Neuronal stem cell (in vitro differentiated cells): ENCODE measurements at regions not wholly inside any gene's neighbourhood (a gene's known extent, or its start where the extent isn't known, plus 50 kb on each side); places are given as distances from the start of the nearest gene placed in this dataset.
A peak's percentile ranks its signal among the peaks of the same experiment; 100 is the strongest.

ENCODE experiments used
- DNase-seq: peaks from one replicate; pipeline ENCODE4 v3.0.0-alpha.2; 2013; ENCODE audit warnings: low spot score
- H2AFZ ChIP-seq: one replicate; pipeline ENCODE4 v1.6.1; 2013; ENCODE audit warnings: mild to moderate bottlenecking, low read length, inconsistent platforms
- H2AK5ac ChIP-seq: 2 replicates; pipeline ENCODE4 v1.6.1; 2013; ENCODE audit warnings: low read depth, mild to moderate bottlenecking, inconsistent platforms, low read length, moderate library complexity, mixed read lengths
- H2BK120ac ChIP-seq: 2 replicates; pipeline ENCODE4 v1.6.1; 2013; ENCODE audit warnings: low read depth, mild to moderate bottlenecking, inconsistent platforms, low read length, moderate library complexity, mixed read lengths
- H2BK12ac ChIP-seq: one replicate; pipeline ENCODE4 v1.6.1; 2013; ENCODE audit warnings: low read length, inconsistent platforms
- H2BK15ac ChIP-seq: 2 replicates; pipeline ENCODE4 v1.6.1; 2013; ENCODE audit warnings: mild to moderate bottlenecking, low read length, inconsistent platforms, mixed read lengths
- H2BK5ac ChIP-seq: one replicate; pipeline ENCODE4 v1.6.1; 2013; ENCODE audit warnings: inconsistent platforms, mild to moderate bottlenecking, low read length, moderate library complexity
- H3K14ac ChIP-seq: one replicate; pipeline ENCODE4 v1.6.1; 2013; ENCODE audit warnings: low read length, inconsistent platforms
- H3K18ac ChIP-seq: 2 replicates; pipeline ENCODE4 v1.6.1; 2013; ENCODE audit warnings: low read length, inconsistent platforms
- H3K23ac ChIP-seq: 2 replicates; pipeline ENCODE4 v1.6.1; 2013; ENCODE audit warnings: low read depth, mild to moderate bottlenecking, mixed read lengths, low read length, inconsistent platforms; ENCODE audit not compliant: poor library complexity
- H3K27ac ChIP-seq: replicated peaks from 3 replicates; pipeline ENCODE4 v1.5.1; 2013; ENCODE audit warnings: low read length, inconsistent platforms
- H3K27me3 ChIP-seq, 3 experiments: 2 replicates each; pipeline ENCODE4 v1.6.1; 2013; ENCODE audit warnings: low read length in 3 of 3, mild to moderate bottlenecking in 2 of 3, inconsistent platforms in 1 of 3, low read depth in 1 of 3, mixed read lengths in 1 of 3, moderate library complexity in 1 of 3; ENCODE audit not compliant: control insufficient read depth in 3 of 3, insufficient read depth in 3 of 3
- H3K36me3 ChIP-seq, 2 donors: replicated peaks in 1 of 2; 2 replicates each; pipeline ENCODE4 v1.6.1; 2013; ENCODE audit warnings: low read length in 2 of 2; ENCODE audit not compliant: control insufficient read depth in 2 of 2, insufficient read depth in 2 of 2
- H3K4ac ChIP-seq: 2 replicates; pipeline ENCODE4 v1.6.1; 2013; ENCODE audit warnings: inconsistent platforms, mild to moderate bottlenecking, low read length, moderate library complexity
- H3K4me1 ChIP-seq, 2 donors: 1 replicate in 1 of 2; 2 replicates in 1 of 2; pipeline ENCODE4 v1.6.1; 2013; ENCODE audit warnings: low read length in 2 of 2, low read depth in 1 of 2; ENCODE audit not compliant: control insufficient read depth in 2 of 2, insufficient read depth in 1 of 2
- H3K4me2 ChIP-seq: one replicate; pipeline ENCODE4 v1.6.1; 2013; ENCODE audit warnings: mild to moderate bottlenecking, low read length, inconsistent platforms; ENCODE audit not compliant: insufficient read depth, poor library complexity, severe bottlenecking
- H3K4me3 ChIP-seq, 2 donors: 2 replicates each; pipeline ENCODE4 v1.5.1; 2013; ENCODE audit warnings: low read length in 2 of 2, mild to moderate bottlenecking in 2 of 2, inconsistent platforms in 1 of 2, moderate library complexity in 1 of 2
- H3K79me1 ChIP-seq: one replicate; pipeline ENCODE4 v1.6.1; 2013; ENCODE audit warnings: low read depth, mild to moderate bottlenecking, inconsistent platforms, low read length, moderate library complexity
- H3K9ac ChIP-seq: one replicate; pipeline ENCODE4 v1.6.1; 2013; ENCODE audit warnings: mild to moderate bottlenecking, low read depth, low read length, inconsistent platforms; ENCODE audit not compliant: poor library complexity
- H3K9me3 ChIP-seq, 2 donors: replicated peaks in 1 of 2; 2 replicates each; pipeline versions ENCODE3 to v1.6.1; 2013; ENCODE audit warnings: low read length in 2 of 2, mild to moderate bottlenecking in 2 of 2, inconsistent platforms in 1 of 2, low read depth in 1 of 2, mixed read lengths in 1 of 2, moderate library complexity in 1 of 2; ENCODE audit not compliant: control insufficient read depth in 2 of 2, insufficient read depth in 1 of 2
- H4K8ac ChIP-seq: one replicate; pipeline ENCODE4 v1.6.1; 2013; ENCODE audit warnings: low read depth, mild to moderate bottlenecking, inconsistent platforms, low read length, moderate library complexity
- H4K91ac ChIP-seq: one replicate; pipeline ENCODE4 v1.6.1; 2013; ENCODE audit warnings: low read length, low read depth, mild to moderate bottlenecking, inconsistent platforms; ENCODE audit not compliant: poor library complexity
- WGBS, 2 donors: extraction: QIAGEN DNeasy Blood & Tissue Kit; methylation state at CpG; one replicate each; pipeline ENCODE4 v1.1.7; 2013; ENCODE audit warnings: missing lambda C conversion rate in 2 of 2, mixed read lengths in 1 of 2; ENCODE audit not compliant: insufficient read length in 2 of 2, insufficient replicate concordance in 1 of 2; ENCODE audit errors: extremely low coverage in 2 of 2; 5-methylcytosine and 5-hydroxymethylcytosine counted together

GRCh38 chr2:11925295-11926066, 179.0 kb downstream of the LPIN1 start:
- H3K4ac ChIP-seq = no peak overlapping the region
- no peak for DNase-seq
- no peaks in the 10 kb centered on the region for H3K36me3 ChIP-seq
- H3K27ac ChIP-seq = no peak overlapping the region
- no peak overlapping the region for H2BK5ac ChIP-seq
- H3K27me3 ChIP-seq = no peaks in the 10 kb centered on the region
- H3K4me3 ChIP-seq = no peak overlapping the region
- H3K18ac ChIP-seq = no peak overlapping the region
- H3K9ac ChIP-seq = no peak overlapping the region
- H4K8ac ChIP-seq = no peak overlapping the region
- no peak overlapping the region for H3K14ac ChIP-seq
- H2BK120ac ChIP-seq = no peak overlapping the region
- no peak overlapping the region for H4K91ac ChIP-seq
- WGBS, 2 donors = no CpG with 5 or more reads among the region's 11 CpGs
- H2AFZ ChIP-seq = no peak overlapping the region
- H3K4me1 ChIP-seq = peaks cover 4 to 11% of the 10 kb centered on the region in 2 donors
- H3K23ac ChIP-seq = no peak overlapping the region
- H2AK5ac ChIP-seq = no peak overlapping the region
- no peaks in the 10 kb centered on the region for H3K79me1 ChIP-seq
- H2BK15ac ChIP-seq = no peak overlapping the region
- H3K4me2 ChIP-seq = no peak overlapping the region
- H3K9me3 ChIP-seq = no peaks in the 10 kb centered on the region
- no peak overlapping the region for H2BK12ac ChIP-seq

GRCh38 chr2:11930211-11930761, 183.9 kb downstream of the LPIN1 start:
- no peak overlapping the region for H2BK120ac ChIP-seq
- peak overlapping the region; percentile 43 for H2BK12ac ChIP-seq
- peak overlapping the region; percentile 8 for H3K23ac ChIP-seq
- H4K91ac ChIP-seq = no peak overlapping the region
- H3K18ac ChIP-seq = peak overlapping the region; percentile 5
- no CpG with 5 or more reads among the region's 11 CpGs for WGBS, 2 donors
- H3K27me3 ChIP-seq = no peaks in the 10 kb centered on the region
- no peaks in the 10 kb centered on the region for H3K36me3 ChIP-seq
- peaks cover 5 to 16% of the 10 kb centered on the region in 2 donors for H3K4me1 ChIP-seq
- no peak overlapping the region for H3K4me3 ChIP-seq
- H3K4me2 ChIP-seq = no peak overlapping the region
- no peak overlapping the region for H3K27ac ChIP-seq
- H3K9me3 ChIP-seq = peaks cover 0 to 2% of the 10 kb centered on the region in 2 donors
- no peak overlapping the region for H3K9ac ChIP-seq
- DNase-seq = no peak
- peak overlapping the region; percentile 70 for H2AFZ ChIP-seq
- no peak overlapping the region for H2BK5ac ChIP-seq
- no peak overlapping the region for H3K4ac ChIP-seq
- no peak overlapping the region for H4K8ac ChIP-seq
- peak overlapping the region; percentile 95 for H2AK5ac ChIP-seq
- H3K79me1 ChIP-seq = no peaks in the 10 kb centered on the region
- no peak overlapping the region for H2BK15ac ChIP-seq
- H3K14ac ChIP-seq = no peak overlapping the region

- Histone ChIP-seq H3K18ac (peak overlapping the region; percentile 50), H2BK15ac (no peak overlapping the region), H3K4me1 (peaks cover 5 to 16% of the 10 kb centered on the region in 2 donors), H3K4me2 (no peak overlapping the region), H4K8ac (no peak overlapping the region), H2BK120ac (no peak overlapping the region), H3K27me3 (no peaks in the 10 kb centered on the region), H3K4me3 (no peak overlapping the region), H2AFZ (peak overlapping the region; percentile 43), H3K79me1 (no peaks in the 10 kb centered on the region), H3K9ac (no peak overlapping the region), H3K27ac (no peak overlapping the region), H2BK12ac (no peak overlapping the region), H3K23ac (no peak overlapping the region), H3K36me3 (no peaks in the 10 kb centered on the region), H3K4ac (no peak overlapping the region), H4K91ac (no peak overlapping the region), H2AK5ac (no peak overlapping the region), H3K14ac (no peak overlapping the region), H2BK5ac (no peak overlapping the region), H3K9me3 (peaks cover 0 to 2% of the 10 kb centered on the region in 2 donors)
- DNase-seq = no peak
- WGBS, 2 donors = no CpG with 5 or more reads among the region's 7 CpGs
These were observed 185.6 kb downstream of the LPIN1 start for GRCh38 chr2:11932048-11932512.

- no peaks in the 10 kb centered on the region for H3K27me3 ChIP-seq
- H4K8ac ChIP-seq = no peak overlapping the region
- H4K91ac ChIP-seq = no peak overlapping the region
These were observed 186.5 kb downstream of the LPIN1 start for GRCh38 chr2:11932962-11933361.

More at GRCh38 chr2:11932962-11933361, 186.5 kb downstream of the LPIN1 start:
- no peak overlapping the region for H3K23ac ChIP-seq
- H3K18ac ChIP-seq = no peak overlapping the region
- H3K27ac ChIP-seq = no peak overlapping the region
- no peak overlapping the region for H3K14ac ChIP-seq
- no peak overlapping the region for H2BK12ac ChIP-seq
- no peaks in the 10 kb centered on the region for H3K36me3 ChIP-seq
- no peak overlapping the region for H3K4ac ChIP-seq
- peaks cover 0 to 2% of the 10 kb centered on the region in 2 donors for H3K9me3 ChIP-seq
- H3K4me2 ChIP-seq = no peak overlapping the region
- no peak overlapping the region for H3K4me3 ChIP-seq
- no peak overlapping the region for H2BK120ac ChIP-seq
- no peak overlapping the region for H2BK5ac ChIP-seq
- no CpG with 5 or more reads among the region's 3 CpGs for WGBS, 2 donors
- no peak overlapping the region for H2BK15ac ChIP-seq
- DNase-seq = no peak
- no peaks in the 10 kb centered on the region for H3K79me1 ChIP-seq
- no peak overlapping the region for H2AFZ ChIP-seq
- peaks cover 5 to 16% of the 10 kb centered on the region in 2 donors for H3K4me1 ChIP-seq
- H2AK5ac ChIP-seq = no peak overlapping the region
- no peak overlapping the region for H3K9ac ChIP-seq
